Effector CD8-positive, alpha-beta T cell (primary cell): ENCODE measurements at regions not wholly inside any gene's neighbourhood (a gene's known extent, or its start where the extent isn't known, plus 50 kb on each side); places are given as distances from the start of the nearest gene placed in this dataset.

Experiments used
- DNase-seq: peaks from one replicate; lab custom pipeline; 2025; lab: John Stamatoyannopoulos, UW

DNA sequence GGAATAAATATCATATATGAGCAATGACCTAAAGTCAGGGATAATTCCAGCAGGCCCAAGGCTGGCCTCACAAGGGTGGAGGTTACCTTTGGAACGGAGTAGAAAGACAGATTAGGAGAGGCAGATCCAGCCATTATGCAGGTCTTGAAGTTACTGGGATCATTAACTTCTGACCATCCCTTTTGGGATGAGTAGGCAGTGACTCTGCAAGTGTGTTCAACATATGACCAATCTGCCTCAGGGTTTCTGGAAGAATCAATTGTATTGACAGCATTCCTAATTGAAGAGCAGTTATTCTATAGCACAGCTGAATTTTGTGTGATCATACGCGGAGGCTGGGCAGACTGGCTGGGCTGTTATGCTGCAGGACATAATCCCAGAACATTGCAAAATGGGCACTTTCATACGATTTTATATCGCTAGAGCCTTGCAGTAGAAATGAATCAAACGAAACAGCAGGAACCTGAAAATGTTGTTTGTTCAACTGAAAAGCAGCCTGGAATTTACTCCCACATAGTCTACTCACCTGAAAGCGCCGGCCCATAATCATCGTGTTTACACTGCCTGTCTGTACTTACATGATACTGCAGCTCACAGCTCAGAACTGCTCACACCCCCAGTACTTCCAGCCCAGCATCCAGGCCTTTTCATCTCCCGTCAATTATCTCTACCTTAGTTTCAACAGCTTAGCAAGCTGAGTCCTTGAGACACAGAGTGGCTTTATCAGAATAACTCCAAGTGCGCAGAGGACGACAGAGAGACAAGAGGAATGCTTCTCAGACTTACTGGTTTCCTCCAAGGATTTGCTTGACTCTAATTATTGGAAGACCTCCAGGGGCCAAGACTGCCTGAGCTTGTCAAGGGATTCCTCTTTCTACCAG lies 556.1 kb downstream of the EFNB2 start:
- no peak for DNase-seq

DNA sequence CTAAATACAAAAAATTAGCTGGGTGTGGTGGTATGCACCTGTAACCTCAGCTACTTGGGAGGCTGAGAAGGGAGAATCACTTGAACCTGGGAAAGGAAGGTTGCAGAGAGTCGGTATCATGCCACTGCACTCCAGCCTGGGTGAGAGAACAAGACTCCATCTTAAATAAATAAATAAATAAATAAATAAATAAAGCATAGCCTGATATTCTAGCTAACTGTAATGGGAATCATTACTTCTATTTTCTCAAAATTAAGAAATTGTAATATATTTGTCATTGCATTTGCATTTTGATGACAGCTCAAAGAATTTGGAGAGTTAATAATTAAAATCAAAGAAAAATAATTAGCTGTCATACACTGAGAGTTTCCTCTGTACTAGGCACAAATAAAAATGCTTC lies 561.1 kb downstream of the EFNB2 start:
- no peak for DNase-seq

DNA sequence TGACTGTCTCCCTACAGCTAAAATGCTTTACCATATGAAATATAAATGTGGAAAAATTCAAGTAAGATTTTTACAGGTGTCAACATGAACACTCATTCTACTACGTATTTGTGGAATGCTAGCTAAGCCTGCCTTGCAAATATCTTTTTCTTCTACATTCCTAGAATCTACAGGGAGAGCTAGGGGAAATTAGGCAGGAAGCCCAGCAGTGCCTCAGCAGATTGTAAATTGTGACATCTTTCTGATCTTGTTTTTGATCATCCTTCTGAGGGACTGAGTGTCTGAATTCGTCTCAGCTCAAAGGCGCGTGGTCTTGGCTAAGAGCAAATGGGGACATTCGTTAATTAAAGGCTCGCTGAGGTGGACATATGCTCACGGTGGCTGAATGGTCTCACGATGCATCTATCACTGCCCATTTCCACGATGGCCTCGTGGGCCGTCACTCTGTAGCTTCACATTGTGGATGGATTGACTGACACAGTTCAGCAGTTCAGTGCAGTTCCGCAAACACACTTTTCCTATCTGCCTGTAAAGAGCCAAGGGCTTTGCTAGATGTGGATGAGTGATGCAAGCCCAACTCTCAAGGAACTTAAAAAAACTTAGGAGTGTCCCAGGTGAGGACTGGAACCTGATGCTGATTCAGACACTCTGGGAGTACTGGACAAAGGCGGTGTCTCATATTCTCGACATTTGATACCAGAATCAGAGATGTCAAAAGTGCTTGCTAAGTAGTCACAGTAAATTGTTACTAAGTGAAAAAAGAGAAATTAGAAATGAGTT lies 562.5 kb downstream of the EFNB2 start:
- DNase-seq: no peak

DNA sequence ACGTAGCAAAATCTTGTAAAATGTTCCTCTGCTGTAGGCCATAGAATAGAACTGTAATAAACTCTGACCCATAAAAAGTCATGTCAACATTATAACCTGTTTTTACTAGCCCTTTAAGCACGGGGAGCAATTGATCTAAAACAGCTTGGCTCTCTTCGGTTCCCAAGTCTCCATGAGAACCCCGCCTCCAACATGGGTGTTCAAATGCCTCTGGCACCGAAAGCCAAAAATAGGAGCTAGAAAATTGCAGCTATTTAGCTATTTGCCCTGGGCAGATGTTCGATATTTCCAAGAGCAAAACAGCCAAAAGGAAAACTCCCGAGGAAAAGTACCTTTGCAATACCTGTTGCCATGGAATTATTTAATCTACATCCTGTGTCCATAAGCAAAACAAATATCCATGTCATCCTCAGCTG lies 563.1 kb downstream of the EFNB2 start:
- no peak for DNase-seq

DNA sequence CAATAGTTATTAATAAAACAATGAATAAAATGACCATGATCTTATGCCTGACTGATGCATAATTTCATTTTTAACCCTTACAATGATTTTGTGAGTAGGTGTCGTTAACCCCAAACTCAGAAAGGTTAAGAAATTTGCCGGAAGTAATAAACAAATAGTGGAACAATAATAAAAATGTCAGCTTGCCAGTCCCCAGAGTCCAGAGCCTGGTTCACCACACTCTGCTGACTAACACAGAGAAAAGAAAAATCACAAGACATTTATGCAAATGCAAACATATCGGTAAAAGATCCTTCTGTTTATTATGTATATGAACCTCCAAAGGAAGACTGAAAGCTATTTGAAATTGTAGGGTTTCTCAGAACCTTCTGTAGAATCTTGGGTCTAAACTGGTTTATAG lies 563.7 kb downstream of the EFNB2 start:
- no peak for DNase-seq

DNA sequence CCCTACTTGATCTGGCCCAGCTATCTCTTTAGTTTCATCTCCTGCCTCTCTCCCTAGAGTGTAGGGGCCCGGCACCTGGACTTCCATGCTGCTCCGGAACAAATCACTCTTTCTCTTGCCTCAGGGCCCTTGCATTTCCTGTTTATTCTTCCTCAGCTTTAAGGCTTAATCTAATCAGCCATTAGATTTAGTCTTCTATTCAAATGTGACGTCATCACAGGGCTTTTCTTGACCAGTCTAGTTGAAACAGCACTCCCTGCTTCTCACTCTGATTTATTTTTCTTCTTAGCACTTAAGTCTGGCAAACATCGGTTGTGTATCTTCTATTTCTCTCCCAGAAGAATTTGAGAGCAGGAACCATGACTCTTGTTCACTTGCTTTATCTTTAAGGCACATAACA lies 564.1 kb downstream of the EFNB2 start:
- no peak for DNase-seq

DNA sequence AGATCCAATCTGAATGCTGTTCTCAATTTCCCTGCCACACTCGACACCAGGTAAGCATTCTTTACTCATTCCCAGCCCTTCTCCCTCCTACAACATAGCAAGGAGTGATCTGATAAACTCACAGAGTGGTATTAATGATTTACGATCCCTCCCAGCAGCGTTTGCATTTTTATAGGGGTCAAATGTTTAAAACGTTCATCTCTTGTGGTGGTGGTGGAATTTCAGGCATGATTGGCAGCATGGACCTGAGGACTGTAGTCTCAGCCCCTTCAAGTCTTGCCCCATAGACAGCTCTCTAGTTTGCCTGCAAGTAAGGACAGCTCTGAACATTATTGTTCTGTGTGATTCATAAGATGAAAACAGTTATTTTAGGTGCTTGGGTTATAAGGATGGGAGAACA lies 565.7 kb downstream of the EFNB2 start:
- DNase-seq: no peak

DNA sequence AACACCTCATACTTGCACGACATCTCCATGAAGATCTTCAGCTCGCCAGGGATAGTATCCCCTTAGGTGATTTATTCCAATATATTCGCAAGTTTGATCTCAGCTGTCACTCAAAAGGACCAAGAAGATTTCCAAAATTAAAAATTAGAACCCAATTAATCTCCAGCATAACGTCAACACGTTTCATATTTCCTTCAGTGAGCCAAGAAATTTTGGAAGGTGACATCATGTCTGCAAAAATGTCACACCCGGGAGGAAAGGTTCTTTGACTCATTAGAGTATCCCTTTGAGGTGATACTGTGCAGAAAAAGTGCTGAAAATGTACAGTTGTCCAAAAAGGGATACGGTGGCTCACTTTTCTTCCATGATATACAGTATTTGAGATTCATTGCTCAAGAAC lies 569.6 kb downstream of the EFNB2 start:
- DNase-seq: no peak

DNA sequence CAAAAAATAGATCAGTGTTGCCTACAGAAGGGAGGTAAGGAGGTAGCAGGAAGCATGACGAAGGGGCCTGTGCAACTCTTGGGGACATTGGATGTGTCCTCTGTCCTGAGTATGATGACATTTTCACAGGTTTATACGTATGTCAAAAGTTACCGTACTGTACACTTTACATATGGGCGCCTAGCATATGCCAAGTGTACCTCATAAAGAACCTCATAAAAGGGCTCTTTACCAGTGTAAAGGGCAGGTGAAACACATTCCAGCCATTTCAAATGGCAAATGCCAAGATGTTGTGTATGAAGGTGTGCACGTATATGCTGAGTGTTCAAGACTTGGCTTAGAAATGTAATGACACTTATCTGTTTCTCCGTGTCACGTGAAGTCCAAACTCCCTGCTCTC lies 573.4 kb downstream of the EFNB2 start:
- DNase-seq: no peak

DNA sequence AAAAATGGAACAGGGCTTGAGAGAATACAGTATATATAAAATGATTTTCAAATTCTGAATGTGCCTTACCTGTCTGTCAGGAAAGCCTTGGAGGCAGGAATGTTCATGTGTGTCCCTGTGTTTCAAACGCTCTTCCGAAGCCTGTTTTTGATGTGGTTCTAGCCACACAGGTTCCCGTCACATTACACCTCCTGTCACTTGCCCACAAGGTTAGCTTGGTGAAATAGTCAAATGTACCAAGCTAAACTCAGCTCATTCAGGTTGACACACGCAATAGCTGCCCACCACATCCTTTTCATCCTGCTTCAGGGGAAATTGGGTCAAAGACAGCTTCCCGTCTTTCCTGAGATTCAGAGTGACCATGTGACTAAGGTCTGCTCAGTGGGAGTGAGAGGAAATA lies 574.0 kb downstream of the EFNB2 start:
- DNase-seq: no peak

DNA sequence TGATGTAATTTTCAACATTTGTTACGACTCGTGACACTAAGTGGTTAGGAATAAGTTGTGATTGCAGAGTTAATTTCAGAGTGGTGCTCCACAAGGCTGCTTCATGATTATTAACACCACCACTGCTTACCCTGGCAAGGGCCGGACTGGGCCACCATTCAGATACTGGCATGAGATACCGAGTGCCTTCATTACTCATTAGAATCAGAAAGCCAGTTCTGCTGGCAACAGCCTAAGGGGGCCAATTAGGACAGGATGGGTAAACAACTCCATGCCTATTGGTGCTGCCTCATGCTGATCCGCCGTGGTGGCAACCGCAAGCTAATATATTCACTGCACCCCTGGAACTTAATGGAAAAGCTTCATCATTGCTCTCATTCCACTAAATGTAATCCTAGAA lies 575.1 kb downstream of the EFNB2 start:
- DNase-seq: no peak

DNA sequence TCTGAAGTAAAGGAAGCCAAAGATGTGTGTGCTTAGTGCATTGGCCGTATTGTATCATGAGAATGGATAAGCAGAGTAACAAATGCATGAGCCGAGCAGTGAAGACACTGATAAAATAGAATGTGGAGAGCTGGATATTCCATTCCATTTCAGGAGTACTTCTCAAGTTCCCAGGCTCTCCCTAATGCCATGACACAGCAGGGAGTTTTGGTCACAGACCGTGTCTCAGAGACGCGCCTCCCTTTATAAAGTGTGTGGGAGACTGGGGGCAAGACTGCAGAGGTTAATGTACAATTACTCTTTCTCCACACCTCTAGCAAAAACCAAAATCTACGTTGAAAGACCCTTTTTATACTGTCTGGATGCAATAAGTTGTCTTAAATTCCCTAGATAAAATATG lies 575.6 kb downstream of the EFNB2 start:
- DNase-seq: no peak

DNA sequence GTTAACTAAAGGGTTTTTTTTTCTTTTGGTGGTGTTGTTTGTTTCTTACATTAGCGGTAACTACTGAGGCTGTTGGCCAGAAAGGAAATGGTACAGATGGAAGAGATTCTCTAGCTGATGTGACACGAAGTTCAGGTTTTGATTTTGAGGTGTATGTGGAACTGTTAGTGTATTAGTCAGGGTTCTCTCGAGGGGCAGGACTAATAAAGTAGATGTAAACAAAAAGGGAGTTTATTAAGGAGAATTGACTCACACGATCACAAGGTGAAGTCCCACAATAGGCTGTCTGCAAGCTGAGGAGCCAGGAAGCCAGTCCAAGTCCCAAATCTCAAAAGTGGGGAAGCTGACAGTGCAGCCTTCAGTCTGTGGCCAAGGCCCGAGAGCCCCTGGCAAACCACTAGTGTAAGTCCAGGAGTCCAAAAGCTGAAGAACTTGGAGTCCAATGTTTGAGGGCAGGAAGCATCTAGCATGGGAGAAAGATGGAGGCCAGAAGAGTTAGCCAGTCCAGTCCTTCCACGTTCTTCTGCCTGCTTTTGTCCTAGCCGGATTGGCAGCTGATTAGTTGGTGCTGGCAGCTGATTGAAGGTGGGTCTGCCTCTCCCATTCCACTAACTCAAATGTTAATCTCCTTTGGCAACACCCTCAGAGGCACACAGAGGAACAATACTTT lies 577.6 kb downstream of the EFNB2 start:
- no peak for DNase-seq

DNA sequence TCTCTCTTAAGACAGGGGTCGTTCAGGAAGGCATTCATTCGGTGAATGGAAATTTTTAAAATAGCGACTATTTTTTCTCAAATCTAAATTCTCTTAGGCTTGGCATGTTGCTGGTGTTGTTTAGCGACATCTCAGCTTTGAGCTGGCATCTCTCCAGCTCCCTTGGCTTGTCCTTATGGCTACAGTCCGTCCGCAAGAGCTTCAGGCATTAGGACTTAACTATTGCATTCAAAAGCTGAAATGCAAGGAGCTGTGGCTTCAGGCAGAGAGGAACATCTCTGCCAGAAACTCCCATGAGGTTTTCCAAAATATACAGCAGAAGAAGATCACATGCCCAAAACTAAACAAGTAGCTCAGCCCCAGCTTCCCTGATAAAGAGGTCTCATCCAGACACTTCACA lies 578.5 kb downstream of the EFNB2 start:
- DNase-seq: no peak

DNA sequence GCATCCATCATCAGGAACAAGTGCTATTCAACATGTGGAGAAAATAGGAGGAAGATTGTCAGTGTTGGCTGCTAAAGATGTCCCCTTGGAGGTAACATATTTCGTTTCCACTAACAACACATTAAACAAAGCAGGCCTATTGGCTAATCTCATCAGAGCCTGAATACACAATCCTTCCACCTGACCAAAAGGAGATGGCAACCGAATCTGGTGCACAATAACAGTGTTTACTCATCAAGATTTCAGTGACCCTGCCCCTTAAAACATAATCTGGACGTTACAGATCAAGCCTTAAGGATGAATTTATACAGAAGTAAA lies 582.5 kb downstream of the EFNB2 start:
- no peak for DNase-seq

DNA sequence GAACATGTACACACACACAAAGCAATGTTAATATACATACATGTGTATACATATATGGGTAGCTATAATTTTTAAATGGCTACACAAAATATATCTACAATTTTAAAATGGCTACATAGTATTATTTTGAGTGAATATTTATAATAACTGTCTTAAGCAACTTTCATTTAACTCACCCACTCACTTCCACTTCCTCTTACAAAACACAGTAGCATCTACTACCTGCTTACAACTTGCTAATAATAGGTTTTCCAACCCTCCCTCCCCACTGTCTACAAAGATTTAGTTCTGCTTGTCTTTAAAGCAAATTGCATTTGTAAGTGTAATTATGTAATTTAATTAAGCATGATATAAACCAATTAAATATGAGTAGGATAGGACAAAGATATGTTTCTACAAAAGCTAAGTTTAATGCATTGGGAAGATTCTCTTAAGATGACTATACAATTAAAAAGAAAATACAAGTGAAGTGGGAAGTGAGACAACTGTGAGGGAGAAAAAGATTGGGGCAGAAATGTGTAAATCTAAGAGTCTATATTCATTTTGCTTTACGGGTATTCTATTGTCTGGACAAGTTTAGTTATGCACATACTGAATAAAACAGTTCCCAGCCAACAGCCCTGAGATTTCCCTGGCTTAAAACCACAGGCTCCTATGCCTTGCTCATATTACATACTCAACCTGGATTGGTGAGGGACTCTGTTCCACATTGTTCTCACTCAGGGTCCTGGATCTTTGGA lies 583.1 kb downstream of the EFNB2 start:
- DNase-seq: no peak

DNA sequence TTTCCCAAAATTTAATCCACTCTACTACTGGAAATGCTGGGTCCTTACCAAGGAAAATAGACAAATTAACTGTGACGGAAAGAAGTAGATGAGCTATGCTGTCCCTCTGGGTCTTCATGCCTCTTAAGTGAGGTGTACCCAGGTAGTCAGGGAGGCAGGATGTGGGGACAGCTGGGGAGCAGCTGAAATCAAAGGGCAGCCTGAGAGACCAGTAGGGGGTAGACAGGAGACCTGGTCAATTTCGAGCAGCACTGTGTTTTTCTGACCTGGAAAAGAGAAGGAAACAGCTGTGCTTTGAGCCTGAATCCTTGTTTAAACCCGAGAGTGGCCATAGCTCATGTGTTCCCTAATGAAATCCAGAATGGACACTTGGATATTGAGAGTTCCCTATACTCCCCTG lies 587.3 kb downstream of the EFNB2 start:
- DNase-seq: no peak

DNA sequence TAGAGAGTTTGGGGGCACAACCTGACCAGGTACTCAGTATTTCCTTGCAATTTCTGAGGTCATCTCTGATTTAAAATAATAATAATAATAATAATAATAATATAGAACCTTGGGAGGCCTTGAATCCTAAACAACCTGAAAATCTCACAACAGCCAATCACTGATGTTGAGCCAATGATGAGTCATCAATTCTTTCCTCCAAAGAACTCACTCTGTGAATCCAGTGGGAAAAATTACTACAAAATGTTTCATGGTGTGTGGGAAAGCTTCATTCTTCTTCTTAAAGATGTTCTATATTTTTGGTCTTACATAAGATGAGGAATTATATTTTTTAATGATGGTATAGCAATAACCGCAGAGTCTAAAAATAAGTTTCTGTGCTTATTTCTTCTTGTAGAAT lies 594.6 kb downstream of the EFNB2 start:
- no peak for DNase-seq

DNA sequence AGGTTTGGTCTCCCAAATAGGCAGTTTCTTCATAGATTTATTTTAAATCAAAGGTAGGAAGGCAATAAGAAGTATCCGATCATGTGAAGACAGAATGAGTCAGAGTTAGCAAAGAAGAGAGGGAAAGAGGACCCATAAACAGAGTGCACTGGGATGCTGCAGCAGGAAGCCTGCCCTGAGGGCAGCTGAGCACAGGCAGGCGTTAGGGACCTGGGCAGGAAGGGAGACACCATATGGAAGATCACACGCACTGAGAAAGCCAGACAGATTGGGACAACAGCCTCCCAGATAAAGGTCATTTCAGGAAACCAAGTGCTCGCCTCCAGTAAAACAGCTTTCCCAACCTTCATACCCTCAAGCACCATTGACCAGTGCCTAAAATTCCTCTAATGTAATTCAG lies 598.0 kb downstream of the EFNB2 start:
- no peak for DNase-seq

DNA sequence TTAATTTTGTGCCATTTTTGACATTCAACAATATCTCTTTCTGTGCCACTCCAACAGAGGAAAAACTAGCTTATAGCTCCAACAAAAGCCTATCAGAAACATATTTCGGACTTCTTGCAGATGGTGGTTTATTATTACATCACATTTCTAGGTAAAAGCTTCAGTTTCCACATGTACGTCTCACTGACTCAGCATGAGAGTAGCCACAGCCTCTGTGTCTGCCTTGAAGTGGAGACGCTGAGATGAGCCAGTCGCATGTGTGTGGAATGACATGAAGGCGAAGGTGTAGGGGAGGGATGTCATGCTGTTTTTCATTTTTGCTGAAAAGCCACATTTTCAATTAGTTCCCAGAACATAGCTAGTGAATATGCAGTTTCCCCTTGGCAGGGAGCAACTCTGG lies 598.6 kb downstream of the EFNB2 start:
- no peak for DNase-seq

DNA sequence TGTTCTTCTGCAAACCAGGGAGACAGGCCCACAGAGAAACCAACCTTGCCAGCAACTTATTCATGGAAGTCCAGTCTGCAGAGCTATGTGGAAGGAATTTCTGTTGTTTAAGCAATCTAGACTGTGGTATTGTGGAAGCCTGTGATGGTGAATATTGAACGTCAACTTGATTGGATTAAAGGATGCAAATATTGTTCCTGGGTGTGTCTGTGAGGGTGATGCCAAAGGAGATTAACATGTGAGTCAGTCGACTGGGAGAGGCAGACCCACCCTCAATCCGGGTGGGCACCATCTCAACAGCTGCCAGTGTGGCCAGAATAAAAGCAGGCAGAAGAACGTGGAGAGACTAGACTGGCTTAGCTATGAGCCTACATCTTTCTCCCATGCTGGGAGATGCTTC lies 606.0 kb downstream of the EFNB2 start:
- no peak for DNase-seq

DNA sequence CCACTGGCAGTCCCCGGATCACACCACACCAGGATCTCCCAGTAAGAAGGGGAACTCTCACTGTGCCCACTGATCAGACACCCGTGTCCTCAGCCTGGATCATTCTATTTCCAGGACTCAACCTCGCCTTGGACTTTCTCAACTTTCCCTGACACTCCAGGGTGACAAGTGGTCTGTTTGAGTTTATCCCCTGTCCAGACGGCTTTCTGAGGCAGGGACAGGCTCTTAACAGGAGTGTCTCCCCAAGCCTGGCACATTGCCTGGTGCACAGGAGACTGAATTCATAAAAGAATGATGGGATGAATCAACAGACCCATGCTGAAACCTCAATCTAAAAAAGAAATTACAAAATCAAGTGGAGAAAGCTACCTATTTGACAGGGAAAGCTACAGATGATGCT lies 606.6 kb downstream of the EFNB2 start:
- no peak for DNase-seq
